NCI-H748 treated with DMSO at 0.1 percent for 48 hours (cell line): ENCODE measurements at regions not wholly inside any gene's neighbourhood (a gene's known extent, or its start where the extent isn't known, plus 50 kb on each side); places are given as distances from the start of the nearest gene placed in this dataset.

Experiments used
- DNase-seq: peaks from one replicate; lab custom pipeline; 2025; lab: John Stamatoyannopoulos, UW

DNA sequence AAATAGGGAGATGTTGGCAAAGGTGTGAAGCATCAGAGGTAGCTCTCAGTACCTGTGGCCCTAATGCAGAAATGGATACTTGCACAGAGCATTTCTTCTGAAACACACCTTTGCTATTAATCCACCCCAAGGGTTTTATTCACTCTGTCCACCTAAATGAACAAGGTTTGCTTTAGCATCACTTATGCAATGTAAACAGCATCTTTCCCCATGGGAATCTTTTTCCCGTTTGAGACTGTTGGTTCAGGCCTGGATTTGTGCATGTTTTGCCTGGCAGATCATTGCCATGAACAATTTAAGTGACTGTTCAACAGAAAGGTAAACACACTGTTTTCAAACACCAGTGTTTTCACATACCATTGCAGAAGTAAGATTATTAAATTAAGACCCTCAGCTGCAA lies 508.3 kb downstream of the SOX2 start:
- no peak for DNase-seq

DNA sequence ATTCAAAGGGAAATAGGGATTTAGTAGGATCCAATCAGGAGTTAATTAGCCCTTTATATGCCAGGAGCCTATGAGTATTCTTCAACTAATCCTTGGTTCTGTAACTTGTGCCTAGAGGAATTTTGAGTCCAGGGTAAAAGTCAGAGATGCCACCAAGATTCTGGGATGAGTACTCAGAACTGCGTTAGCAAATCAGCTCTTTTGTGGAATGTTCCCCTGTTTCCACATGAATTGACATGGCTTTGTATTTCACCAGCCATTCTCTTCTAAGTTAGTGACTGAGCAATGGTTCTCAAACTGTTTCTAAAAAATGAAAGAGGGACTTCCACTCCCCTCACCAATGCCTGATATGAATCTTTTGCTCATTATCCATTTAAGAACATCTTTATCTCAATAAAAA lies 508.7 kb downstream of the SOX2 start:
- no peak for DNase-seq

- DNase-seq = no peak
Measured at GRCh38 chr3:182226995-182227394, 515.3 kb downstream of the SOX2 start.

- DNase-seq = no peak
Measured at GRCh38 chr3:182233405-182233804, 521.7 kb downstream of the SOX2 start.

DNA sequence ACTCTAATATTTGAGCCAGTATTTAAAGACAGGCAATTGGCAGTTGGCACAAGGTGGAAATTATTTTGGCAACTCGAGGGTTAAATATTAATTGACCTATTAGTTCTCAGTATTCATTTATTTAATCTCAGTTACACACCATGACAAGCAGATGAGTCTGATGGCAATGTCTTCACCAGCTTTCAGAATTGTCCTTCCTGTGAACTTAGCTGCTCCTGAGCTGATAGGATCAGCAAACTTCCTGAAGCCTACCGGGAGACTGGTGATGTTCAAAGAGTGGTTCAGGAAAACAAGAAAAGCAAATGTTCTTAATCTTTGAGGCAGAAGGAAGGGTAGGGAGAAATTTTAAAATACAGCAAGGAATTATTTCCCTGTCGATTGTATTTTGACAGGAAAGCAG lies 522.2 kb downstream of the SOX2 start:
- no peak for DNase-seq

DNA sequence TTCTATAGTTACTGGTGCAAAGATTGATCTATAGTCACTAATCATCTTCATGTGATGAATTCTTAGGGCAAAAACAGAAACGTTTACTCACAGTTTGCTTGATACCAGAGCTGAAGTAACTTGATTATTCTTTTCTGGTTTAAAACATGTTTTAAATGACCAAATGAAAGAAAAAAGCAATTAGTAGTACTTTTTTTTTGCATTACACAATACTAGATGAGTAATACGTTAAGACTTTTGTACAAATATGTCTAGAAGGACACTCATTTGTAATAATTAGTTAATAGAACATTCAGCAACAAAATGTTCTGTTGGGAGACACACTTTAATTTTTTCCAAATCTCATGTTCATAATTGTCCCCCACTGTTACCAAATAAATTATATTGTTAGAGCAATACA lies 523.2 kb downstream of the SOX2 start:
- DNase-seq = no peak

DNA sequence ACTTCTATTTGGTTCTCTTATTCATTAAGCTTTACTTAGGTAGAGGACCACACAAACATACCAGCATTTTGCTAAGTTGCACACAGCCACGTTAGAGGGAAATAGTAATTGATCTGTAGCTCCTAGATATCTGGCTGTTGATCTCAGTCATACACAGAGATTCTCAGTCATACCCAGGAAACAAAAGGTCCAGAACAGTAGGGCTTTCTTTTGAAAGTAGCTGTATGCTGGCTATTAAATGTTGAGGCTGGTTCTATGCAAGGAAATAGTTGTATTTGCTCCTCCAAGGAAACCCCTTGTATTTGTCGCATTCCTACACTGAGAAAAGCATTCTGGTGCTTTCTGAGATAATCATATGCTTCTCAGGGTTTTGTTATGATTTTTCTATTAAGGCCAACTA lies 523.8 kb downstream of the SOX2 start:
- DNase-seq = no peak

GRCh38 chr3:182238126-182238525 lies 526.4 kb downstream of the SOX2 start:
- no peak for DNase-seq

DNA sequence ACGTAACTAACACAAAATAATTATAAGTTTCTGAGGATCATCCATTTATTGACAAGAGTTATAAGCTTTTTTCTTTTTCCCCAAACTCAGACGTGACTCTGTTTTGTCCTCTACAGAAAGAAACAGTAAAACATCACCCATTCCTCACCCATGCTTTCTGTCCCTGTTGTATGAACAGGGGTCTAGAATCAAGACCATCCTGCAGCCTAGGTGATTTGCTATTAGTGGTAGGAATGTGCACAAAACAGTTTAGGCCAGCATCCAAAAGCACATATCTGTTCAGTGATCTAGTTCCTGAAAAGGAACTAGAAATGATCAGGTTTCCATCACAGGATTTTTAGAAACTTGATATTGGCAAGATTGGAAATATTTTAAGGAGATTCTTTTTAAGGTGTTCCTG lies 527.6 kb downstream of the SOX2 start:
- DNase-seq = no peak

DNA sequence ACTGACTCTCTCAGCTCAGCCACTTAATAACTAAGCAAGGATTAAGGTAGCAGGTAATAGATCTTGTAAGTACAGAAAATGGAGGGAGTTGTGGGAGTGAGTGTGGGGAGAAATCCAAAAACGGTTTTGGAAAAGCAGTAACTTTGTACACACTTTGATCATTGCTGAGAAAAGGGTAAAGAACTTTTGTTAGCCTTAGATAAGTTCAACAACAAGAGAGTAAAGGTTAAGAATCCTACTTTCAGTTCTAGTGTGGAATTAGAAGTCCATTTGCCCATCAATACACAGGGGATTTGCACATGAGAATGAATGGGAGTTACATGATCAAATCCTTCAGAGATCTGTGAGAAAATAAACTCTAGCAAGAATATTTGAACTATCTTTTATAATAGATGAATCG lies 528.7 kb downstream of the SOX2 start:
- no peak for DNase-seq

GRCh38 chr3:182241196-182241765 lies 529.6 kb downstream of the SOX2 start:
- no peak for DNase-seq

DNA sequence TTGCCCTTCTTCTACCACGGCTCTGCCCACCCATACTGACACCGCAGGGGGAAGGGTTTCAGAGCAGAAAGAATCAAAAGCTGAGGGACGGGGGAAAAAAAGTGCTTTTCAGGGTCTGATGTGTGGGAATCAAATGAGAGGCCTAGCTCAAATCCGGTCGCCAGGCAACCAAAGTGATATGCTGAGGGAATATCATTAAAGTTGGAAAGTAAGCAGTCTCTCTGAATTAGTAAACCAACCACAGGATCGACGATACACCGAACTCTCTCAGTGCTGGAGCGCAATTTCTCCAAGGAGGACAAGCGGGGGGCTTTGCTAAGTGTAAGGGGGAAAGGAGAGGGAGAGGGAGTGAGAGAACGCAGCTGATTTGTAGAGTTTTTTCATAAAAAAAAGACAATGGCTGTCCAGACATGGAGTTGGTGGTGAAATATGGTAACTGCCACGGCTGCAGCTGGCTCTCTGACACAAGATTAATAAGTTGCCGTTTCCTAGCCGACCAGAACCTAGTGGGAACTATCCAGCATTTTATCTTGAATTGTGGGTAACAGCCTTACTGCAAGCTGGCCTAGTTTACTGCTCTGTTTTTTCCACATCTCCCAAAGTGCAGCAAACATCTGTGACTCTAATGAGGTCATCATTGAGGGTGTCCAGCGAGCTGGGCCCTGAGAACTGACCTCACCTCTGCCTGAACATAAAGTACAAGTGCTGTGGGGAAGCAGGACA lies 530.2 kb downstream of the SOX2 start:
- no peak for DNase-seq

DNA sequence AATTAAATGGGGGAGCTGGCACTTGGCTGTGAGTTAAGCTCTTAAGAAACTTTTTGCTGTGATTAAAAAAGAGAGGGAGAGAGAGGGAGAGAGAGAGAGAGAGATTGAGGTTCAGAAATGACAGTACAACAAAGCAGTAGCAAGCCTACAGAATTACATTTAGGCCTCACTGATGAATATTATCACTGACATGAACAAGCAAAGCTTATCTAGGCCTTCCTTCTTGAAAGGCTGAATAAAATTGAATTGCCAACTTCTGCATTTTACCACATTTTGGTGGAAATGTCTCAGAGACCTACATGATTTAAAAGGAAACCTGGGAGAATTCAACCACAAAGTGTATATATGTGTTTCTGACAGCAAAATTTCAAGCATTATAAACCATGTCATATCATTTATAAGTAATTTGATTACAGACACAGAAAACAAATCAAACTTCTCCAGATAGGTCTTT lies 530.8 kb downstream of the SOX2 start:
- DNase-seq = no peak

DNA sequence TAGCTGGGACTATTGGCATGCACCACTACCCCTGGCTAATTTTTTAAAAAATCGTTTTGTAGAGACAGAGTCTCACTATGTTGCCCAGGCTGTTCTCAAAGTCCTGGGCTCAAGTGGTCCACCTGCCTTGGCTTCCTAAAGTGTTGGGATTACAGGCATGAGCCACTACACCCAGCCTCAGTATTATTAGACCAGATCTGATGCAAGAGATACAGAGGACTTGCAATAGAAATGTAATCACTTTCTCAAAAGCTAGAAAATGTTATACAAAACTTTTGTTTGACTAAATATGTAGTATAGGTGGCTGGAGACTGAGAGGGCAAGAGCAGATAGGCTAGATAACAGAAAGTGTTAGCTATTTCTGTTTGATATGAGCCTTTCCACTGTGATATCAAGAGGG lies 531.9 kb downstream of the SOX2 start:
- no peak for DNase-seq

DNA sequence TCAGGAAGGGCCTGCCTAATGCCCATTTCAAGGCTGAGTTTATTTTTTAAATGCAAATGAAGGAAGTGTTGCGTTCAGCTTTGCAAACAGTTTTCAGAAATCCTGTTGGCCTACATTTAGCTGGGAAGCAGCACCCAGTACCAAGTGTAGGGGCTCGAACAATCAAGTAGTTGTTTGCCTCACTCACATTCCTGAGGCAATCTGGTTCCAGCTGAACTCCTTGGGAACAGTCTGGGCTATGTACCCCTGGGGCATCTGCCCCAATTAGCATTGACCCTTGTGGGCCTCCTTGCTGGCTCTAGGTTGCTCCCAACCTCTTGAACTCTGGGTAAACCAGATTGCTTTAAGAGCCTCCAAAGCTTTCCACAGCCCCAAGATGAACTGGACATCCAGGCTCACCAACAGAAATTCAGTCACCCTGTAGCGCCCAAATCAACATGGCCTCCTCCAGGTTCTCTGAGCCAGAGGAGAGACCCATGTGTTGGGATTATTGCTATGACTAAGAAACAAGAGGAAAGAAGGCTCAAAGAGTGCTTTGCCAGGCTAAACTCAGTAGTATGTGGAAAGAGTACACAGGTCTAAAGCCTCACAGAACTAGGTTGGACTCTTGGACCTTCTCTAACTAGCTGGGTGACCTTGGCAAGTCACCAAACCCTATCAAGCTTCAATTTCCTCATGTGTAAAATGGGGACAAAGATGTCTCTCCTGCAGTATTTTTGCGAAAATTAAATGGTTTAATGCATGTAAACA lies 532.7 kb downstream of the SOX2 start:
- DNase-seq = no peak

- DNase-seq = no peak
Measured at GRCh38 chr3:182245059-182245458, 533.3 kb downstream of the SOX2 start.

DNA sequence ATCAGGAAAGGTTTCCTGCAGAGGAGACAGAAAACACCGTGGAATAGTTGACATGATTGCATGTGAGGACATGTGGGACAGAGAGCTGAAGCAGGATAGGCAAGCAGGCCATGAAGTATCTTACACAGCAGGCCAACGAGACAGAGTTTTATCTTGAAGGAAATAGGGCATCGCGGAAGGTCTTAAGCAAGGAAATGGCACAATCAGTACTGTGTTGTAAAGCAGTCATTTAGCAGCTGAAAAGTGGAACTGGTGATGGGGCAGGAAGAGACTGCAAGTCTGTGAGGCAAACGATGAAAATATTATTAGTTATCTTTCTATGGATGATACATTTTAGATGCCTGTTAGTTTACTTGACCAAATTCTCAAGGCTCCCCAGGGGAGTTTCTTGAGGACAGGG lies 535.1 kb downstream of the SOX2 start:
- no peak for DNase-seq

GRCh38 chr3:182248349-182248880 lies 536.7 kb downstream of the SOX2 start:
- DNase-seq = no peak

DNA sequence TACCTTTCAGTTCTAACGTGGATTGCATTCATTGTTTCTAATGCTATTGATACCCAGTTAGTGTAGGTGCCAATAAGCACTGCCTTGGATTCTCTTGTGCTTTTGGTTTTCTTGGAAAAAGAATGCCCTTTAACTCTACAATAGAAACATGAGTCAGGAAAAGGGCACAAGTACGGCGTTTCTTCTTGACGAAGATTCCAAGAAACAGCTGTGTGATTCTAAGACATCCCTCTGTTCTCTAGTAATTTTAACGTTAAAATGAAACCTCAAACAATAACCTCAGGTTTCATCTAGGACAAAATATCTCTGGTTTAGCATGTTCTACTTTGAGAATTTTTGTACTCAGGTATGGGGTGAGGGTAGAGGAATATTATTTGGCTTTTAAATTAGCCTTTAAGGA lies 540.5 kb upstream of the ATP11B start:
- no peak for DNase-seq

GRCh38 chr3:182255158-182255557 lies 538.1 kb upstream of the ATP11B start:
- no peak for DNase-seq

GRCh38 chr3:182257361-182257760 lies 535.9 kb upstream of the ATP11B start:
- no peak for DNase-seq

DNA sequence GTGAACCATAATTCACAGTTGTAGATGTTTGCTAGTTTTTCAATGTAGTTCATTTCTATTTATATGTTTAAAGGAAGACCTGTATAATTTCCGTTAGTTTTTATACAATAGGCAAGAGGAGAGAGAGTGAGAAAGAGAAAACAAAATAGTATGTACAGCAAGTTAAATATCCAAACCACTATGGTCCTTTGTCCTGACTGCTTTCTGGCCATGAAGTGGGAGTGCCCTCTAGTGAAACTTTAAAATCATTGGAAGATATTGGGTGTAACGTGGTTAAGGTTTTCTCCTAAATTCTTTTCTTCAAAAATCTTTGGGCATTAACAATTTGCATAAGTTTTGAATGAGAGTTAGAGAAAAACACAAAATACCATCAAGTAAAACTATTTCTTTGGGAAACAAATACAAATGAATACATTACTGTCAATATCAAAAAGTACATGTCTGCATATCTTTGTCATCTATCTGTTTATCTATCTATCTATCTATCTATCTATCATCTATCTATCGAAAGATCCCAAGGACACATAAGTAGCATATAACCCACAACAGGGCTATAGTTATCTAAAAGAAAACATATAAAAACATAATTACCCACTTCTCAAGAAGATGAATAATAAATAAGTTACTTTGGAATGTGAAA lies 534.6 kb upstream of the ATP11B start:
- peak; percentile 38 for DNase-seq

GRCh38 chr3:182259579-182259978 lies 533.7 kb upstream of the ATP11B start:
- DNase-seq = no peak
